GM06990 (cell line): ENCODE measurements at regions not wholly inside any gene's neighbourhood (a gene's known extent, or its start where the extent isn't known, plus 50 kb on each side); places are given as distances from the start of the nearest gene placed in this dataset.

ENCODE experiments used
- DNase-seq: peaks from one replicate; pipeline ENCODE4 v3.0.0-alpha.2; 2011; ENCODE audit not compliant: insufficient read length; ENCODE audit errors: extremely low read depth
- H3K27me3 ChIP-seq: replicated peaks from 2 replicates; pipeline ENCODE4 v1.6.0; 2011; ENCODE audit warnings: low read length; ENCODE audit not compliant: control insufficient read depth, insufficient read depth
- H3K36me3 ChIP-seq: 2 replicates; pipeline ENCODE4 v1.5.1; 2011; ENCODE audit warnings: low read length; ENCODE audit not compliant: control insufficient read depth, insufficient read depth
- H3K4me3 ChIP-seq: replicated peaks from 2 replicates; pipeline ENCODE4 v1.5.1; 2011; ENCODE audit warnings: low read depth, mild to moderate bottlenecking, control low read depth, low read length
- TF ChIP-seq, protein P1 (sequence below): IDR thresholded peaks from 2 replicates; pipeline ENCODE4 v1.5.1; 2011; ENCODE audit warnings: low read length, control low read depth, mild to moderate bottlenecking, inconsistent platforms; ENCODE audit not compliant: insufficient read depth, poor library complexity, severe bottlenecking

DNA sequence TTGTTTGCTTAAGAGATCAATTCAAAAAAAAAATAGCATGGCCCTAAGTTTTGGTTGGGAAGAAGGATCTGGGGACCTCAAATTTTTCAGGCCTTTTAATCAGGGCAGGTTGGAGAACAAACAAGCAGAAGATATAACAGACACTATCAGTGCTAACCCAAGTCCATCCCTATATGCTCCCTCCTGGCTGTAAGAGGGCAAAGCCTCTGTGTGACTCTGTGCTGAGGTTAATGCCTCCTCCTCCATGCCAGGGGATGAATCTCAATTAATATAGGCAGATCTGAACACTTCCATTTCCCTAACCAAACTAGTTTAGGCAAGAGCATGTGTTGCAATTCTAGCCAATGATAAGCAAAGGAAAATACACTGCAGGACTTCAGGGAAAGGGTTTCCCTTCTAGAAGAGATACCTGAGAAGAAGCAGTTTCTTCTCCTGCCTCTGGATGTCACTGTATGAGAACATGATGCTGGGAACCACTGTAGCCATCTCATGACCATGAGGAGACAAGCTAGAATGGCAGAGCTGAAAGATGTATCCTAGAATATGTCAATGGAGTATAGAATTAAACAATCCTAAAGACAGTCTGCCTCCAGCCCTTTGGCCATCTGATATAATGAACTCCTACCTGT is 76.0 kb downstream of the CHD9NB start:
- DNase-seq, result no peak
- TF ChIP-seq, protein P1, sequence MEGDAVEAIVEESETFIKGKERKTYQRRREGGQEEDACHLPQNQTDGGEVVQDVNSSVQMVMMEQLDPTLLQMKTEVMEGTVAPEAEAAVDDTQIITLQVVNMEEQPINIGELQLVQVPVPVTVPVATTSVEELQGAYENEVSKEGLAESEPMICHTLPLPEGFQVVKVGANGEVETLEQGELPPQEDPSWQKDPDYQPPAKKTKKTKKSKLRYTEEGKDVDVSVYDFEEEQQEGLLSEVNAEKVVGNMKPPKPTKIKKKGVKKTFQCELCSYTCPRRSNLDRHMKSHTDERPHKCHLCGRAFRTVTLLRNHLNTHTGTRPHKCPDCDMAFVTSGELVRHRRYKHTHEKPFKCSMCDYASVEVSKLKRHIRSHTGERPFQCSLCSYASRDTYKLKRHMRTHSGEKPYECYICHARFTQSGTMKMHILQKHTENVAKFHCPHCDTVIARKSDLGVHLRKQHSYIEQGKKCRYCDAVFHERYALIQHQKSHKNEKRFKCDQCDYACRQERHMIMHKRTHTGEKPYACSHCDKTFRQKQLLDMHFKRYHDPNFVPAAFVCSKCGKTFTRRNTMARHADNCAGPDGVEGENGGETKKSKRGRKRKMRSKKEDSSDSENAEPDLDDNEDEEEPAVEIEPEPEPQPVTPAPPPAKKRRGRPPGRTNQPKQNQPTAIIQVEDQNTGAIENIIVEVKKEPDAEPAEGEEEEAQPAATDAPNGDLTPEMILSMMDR, result peak; percentile 56
- Histone ChIP-seq H3K27me3 (no peaks in the 10 kb centered on the region; the same call in 1 of the 2 replicates), H3K4me3 (no peak overlapping the region), H3K36me3 (no peaks in the 10 kb centered on the region)

DNA sequence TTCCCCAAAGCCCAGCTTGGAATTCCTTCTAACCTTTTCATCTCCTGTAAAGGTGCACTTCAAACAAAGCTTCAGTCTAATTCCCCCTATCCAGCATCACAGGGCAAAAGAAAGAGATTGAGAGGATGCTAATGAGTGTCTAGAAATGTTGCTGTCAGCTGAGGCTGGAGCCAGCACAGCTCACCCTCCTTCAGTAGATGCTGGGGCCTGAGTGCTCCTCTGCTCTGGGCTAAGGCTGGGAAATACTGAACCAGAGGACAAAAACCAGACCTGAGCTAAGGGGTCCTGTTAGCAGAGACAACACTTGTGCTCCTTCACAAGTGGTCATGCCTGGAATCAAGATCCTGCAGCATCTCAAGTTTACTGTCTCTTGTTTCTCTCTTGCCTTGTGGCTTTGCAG is 85.0 kb downstream of the CHD9NB start:
- TF ChIP-seq, protein P1, result no peak
- H3K27me3 ChIP-seq, result no peaks in the 10 kb centered on the region
- no peaks in the 10 kb centered on the region for H3K36me3 ChIP-seq
- no peak overlapping the region for H3K4me3 ChIP-seq
- no peak for DNase-seq

DNA sequence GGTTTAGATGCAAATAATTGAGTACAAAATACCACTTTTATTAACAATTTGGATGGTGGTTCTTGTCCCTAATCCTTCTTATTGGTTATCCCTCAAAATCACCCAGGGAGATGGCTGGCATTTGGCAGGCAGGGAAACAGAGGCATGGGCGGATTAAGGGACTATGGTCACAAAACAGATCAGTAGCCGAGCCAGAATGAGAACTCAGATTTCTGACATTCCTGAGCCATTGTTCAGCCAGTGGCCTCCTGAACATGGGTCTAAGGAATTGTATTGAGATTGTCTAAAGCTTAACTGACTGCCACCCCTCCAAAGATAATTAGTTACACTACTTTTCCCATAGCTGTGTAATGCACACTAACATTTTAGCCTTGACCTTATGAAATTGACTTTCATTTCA is 88.4 kb downstream of the CHD9NB start:
- Histone ChIP-seq H3K27me3 (no peaks in the 10 kb centered on the region), H3K36me3 (no peaks in the 10 kb centered on the region)
- TF ChIP-seq, protein P1, result no peak

DNA sequence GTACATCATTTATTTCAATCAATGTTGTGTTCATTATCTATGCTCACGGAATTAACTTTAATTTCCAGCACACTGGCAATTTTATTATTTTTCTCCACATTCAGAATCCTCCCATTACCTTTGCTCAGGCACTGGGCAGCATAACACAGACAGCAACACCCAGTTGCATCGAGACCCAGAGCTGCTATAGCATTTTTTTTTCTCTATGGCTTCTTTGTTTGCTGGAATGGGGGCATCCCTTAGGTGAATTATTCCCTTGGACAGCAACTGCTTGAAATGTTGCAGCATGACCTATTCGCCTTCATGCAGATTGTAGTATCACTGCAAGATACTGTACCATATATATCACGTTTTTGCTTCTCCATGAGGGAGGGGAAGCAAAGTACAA is 88.8 kb downstream of the CHD9NB start:
- TF ChIP-seq, protein P1, result no peak
- no peak for DNase-seq
- Histone ChIP-seq H3K4me3 (no peak overlapping the region), H3K36me3 (no peaks in the 10 kb centered on the region), H3K27me3 (no peaks in the 10 kb centered on the region)

More for the DNA sequence above, 88.4 kb downstream of the CHD9NB start:
- DNase-seq, result no peak
- H3K4me3 ChIP-seq, result no peak overlapping the region

DNA sequence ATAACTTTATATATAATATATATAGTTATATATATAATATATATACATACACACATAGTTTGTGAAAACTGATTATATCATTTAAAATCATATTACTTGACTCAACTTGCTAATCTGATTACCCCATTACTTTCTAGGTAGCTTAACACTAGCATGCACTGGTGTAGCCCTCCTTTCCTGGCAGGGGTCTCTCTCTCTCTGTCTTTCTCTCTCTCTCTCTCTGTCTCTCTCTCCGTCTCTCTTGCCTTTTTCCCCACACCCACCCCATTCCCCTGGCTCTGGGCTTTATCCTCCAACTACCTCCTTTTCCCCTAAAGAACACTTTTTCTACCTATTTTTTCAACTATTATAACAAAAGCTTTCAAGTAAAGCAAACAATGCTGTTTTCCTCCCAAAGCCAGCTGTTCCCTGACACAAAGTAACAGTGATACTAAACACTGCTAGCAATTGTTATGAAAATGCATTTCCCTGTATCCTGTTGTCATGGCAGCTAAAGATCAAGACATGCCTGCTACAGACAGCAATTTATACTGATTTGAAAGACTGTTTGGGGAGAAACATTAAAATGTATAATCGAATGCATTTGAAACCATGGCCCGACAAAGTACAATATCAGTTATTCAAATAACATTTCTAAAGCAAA is 89.4 kb downstream of the CHD9NB start:
- Histone ChIP-seq H3K27me3 (no peaks in the 10 kb centered on the region), H3K36me3 (no peaks in the 10 kb centered on the region), H3K4me3 (no peak overlapping the region)
- DNase-seq, result no peak
- TF ChIP-seq, protein P1, result no peak
